Osteoblast (primary cell): ENCODE measurements at regions not wholly inside any gene's neighbourhood (a gene's known extent, or its start where the extent isn't known, plus 50 kb on each side); places are given as distances from the start of the nearest gene placed in this dataset.

ENCODE experiments used
- DNase-seq: peaks from one replicate; pipeline ENCODE4 v3.0.0; 2011; ENCODE audit warnings: low spot score, mixed read lengths; ENCODE audit not compliant: insufficient read length; ENCODE audit errors: missing footprints
- H2AFZ ChIP-seq: 2 replicates; pipeline ENCODE4 v1.6.0; 2011; ENCODE audit warnings: mild to moderate bottlenecking, low read length
- H3K27ac ChIP-seq: 2 replicates; pipeline ENCODE4 v1.5.1; 2011; ENCODE audit warnings: mild to moderate bottlenecking, low read depth, low read length, moderate library complexity
- H3K27me3 ChIP-seq: 2 replicates; pipeline ENCODE4 v1.6.0; 2012; ENCODE audit warnings: mild to moderate bottlenecking, control low read depth, inconsistent platforms, low read length, moderate library complexity; ENCODE audit not compliant: insufficient read depth
- H3K36me3 ChIP-seq: 2 replicates; pipeline ENCODE4 v1.5.1; 2011; ENCODE audit warnings: mild to moderate bottlenecking, low read length, control low read depth, moderate library complexity; ENCODE audit not compliant: insufficient read depth
- H3K4me1 ChIP-seq: 2 replicates; pipeline ENCODE4 v1.5.1; 2011; ENCODE audit warnings: mild to moderate bottlenecking, low read length, control low read depth, moderate library complexity; ENCODE audit not compliant: insufficient read depth
- H3K4me2 ChIP-seq: 2 replicates; pipeline ENCODE4 v1.6.0; 2011; ENCODE audit warnings: mild to moderate bottlenecking, low read length; ENCODE audit not compliant: insufficient read depth
- H3K4me3 ChIP-seq: fragments of 200-600 bp; sonication (generic); 3 replicates; pipeline ENCODE4 v1.5.1; 2012; ENCODE audit warnings: mild to moderate bottlenecking, low read length, inconsistent platforms; ENCODE audit not compliant: insufficient read depth
- H3K79me2 ChIP-seq: 2 replicates; pipeline ENCODE4 v1.6.0; 2012; ENCODE audit warnings: mild to moderate bottlenecking, low read length, control low read depth, inconsistent platforms; ENCODE audit not compliant: insufficient read depth
- H3K9me3 ChIP-seq: 2 replicates; pipeline ENCODE4 v1.5.1; 2011; ENCODE audit warnings: low read depth, low read length, control low read depth
- H4K20me1 ChIP-seq: 2 replicates; pipeline ENCODE4 v1.6.0; 2012; ENCODE audit warnings: mild to moderate bottlenecking, low read length, control low read depth; ENCODE audit not compliant: insufficient read depth
- TF ChIP-seq, protein P1 (sequence below): IDR thresholded peaks from 2 replicates; pipeline ENCODE4 v1.5.1; 2011; ENCODE audit warnings: mild to moderate bottlenecking, low read depth, low read length, moderate library complexity; ENCODE audit errors: extremely low read depth

DNA sequence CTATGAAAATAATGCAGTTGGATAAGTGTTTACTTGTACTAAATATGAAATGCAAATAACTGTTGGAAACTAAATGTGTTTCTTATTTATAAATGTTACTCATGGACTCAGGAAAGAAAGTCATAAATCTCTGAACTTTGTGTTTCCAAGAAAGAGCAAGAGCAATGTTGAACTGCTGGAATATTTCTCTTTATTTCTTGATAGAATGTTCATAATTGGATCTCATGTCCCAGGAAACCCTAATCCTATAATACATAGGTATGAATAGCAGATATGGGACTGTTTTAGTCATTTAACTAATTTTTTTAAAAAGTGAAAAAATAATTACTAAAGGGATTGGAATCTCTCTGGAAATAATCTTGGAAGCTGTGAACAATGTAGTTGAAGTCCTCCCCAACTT is 245.0 kb upstream of the ACTBL2 start:
- Histone ChIP-seq H3K4me1 (peaks cover 12% of the 10 kb centered on the region), H3K27me3 (no peaks in the 10 kb centered on the region), H2AFZ (no peak overlapping the region), H3K9me3 (no peaks in the 10 kb centered on the region), H3K36me3 (no peaks in the 10 kb centered on the region), H3K79me2 (no peaks in the 10 kb centered on the region), H3K4me3 (no peak overlapping the region), H4K20me1 (no peaks in the 10 kb centered on the region), H3K4me2 (no peak overlapping the region), H3K27ac (no peak overlapping the region)
- TF ChIP-seq, protein P1, sequence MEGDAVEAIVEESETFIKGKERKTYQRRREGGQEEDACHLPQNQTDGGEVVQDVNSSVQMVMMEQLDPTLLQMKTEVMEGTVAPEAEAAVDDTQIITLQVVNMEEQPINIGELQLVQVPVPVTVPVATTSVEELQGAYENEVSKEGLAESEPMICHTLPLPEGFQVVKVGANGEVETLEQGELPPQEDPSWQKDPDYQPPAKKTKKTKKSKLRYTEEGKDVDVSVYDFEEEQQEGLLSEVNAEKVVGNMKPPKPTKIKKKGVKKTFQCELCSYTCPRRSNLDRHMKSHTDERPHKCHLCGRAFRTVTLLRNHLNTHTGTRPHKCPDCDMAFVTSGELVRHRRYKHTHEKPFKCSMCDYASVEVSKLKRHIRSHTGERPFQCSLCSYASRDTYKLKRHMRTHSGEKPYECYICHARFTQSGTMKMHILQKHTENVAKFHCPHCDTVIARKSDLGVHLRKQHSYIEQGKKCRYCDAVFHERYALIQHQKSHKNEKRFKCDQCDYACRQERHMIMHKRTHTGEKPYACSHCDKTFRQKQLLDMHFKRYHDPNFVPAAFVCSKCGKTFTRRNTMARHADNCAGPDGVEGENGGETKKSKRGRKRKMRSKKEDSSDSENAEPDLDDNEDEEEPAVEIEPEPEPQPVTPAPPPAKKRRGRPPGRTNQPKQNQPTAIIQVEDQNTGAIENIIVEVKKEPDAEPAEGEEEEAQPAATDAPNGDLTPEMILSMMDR: no peak
- DNase-seq: no peak

DNA sequence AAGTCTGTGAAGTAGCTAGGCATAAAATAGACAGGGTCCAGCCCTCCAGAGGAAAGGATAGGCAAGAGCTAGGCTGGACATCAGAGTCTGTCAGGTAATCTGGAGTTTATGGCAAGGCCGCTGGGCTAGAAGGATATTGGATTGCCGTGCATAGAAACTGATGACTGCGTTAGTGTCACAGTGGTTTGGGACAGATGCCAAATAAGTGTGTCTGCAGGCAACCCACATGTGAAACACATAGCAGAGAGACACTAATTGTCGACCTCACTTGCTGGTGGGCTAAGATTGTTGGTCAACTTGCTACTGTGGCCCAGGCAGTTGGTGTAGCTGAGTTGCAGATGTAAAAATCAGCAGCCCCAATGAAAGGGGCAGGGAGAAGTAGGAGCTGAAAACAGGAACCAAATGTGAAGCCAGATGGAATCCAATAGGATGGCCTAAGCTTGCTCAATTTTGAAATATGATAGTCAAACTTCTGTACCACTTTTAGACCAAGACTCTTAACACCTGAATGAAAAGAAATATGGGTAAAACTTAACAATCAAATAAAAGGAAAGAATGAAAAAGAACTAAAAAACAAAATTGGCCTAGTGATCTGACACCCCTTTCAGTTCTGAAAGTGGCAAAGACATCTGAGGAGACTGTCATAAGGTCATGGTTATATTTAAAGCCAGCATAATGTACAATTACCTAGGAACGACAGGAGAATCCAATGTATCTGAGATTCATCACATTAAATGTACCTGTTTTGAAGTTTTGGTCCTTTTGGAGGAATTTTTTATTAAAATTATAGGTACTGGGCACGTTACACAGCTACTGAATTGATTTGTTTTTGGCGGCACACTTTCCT is 243.3 kb upstream of the ACTBL2 start:
- no peaks in the 10 kb centered on the region for H3K79me2 ChIP-seq
- no peak overlapping the region for H2AFZ ChIP-seq
- TF ChIP-seq, protein P1: no peak
- H3K4me3 ChIP-seq: no peak overlapping the region
- H4K20me1 ChIP-seq: no peaks in the 10 kb centered on the region
- H3K9me3 ChIP-seq: no peaks in the 10 kb centered on the region
- no peaks in the 10 kb centered on the region for H3K36me3 ChIP-seq
- H3K4me1 ChIP-seq: peaks cover 12% of the 10 kb centered on the region
- DNase-seq: no peak
- H3K27me3 ChIP-seq: no peaks in the 10 kb centered on the region
- H3K27ac ChIP-seq: no peak overlapping the region
- H3K4me2 ChIP-seq: no peak overlapping the region

DNA sequence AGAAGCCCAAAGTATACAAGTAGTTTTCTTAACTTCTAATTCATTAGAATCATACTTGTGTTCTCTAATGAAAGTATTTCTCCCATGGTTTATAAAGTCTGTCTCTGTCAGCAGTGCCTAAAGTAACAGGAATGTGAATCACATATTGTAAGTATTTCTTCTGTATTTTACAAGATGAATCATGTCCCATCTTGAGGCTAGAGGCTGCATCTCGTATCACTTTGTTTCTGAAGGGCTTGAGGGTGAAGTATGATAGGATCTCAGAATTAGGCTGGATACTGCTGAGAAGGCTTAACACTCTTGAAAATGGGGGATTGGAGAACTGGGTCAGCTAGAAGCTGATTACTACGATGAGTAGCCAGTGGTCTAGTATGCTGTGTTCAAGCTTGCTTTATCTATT is 242.2 kb upstream of the ACTBL2 start:
- Histone ChIP-seq H3K79me2 (no peaks in the 10 kb centered on the region), H2AFZ (no peak overlapping the region), H3K27ac (peak overlapping the region; percentile 22), H3K4me3 (no peak overlapping the region), H3K4me1 (peaks cover 12% of the 10 kb centered on the region), H4K20me1 (no peaks in the 10 kb centered on the region), H3K4me2 (peak overlapping the region; percentile 20), H3K36me3 (no peaks in the 10 kb centered on the region), H3K9me3 (no peaks in the 10 kb centered on the region), H3K27me3 (no peaks in the 10 kb centered on the region)
- TF ChIP-seq, protein P1: no peak
- peak; percentile 69 for DNase-seq

DNA sequence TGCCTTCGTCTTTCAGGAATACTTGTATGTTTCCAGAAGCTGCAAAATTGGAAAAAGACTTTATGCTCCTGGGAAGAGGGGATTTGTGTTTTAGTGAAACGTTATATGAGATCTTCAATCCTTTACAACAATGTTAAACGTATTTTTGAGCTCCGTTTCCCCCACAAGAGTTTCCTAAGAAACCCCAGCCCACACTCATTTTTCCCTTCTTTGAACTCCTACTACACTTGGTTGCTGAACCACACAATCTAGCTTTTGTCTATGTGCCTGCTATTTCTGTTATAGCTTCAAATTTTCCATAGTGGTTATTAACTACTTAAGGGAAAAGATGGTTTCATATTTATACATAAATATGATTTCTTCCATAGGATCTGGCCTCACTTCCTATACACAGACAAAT is 238.6 kb upstream of the ACTBL2 start:
- Histone ChIP-seq H3K4me3 (no peak overlapping the region), H4K20me1 (no peaks in the 10 kb centered on the region), H3K4me1 (peaks cover 12% of the 10 kb centered on the region), H3K79me2 (no peaks in the 10 kb centered on the region), H3K27ac (no peak overlapping the region), H3K36me3 (no peaks in the 10 kb centered on the region), H2AFZ (no peak overlapping the region), H3K4me2 (no peak overlapping the region), H3K9me3 (no peaks in the 10 kb centered on the region), H3K27me3 (no peaks in the 10 kb centered on the region)
- TF ChIP-seq, protein P1: no peak
- DNase-seq: no peak
